ENCODE measurements at regions not wholly inside any gene's neighbourhood (a gene's known extent, or its start where the extent isn't known, plus 50 kb on each side); places are given as distances from the start of the nearest gene placed in this dataset.
"Not testable (repeated sequence)": the region's sequence is repeated elsewhere in the genome, so short reads cannot be mapped to it uniquely, and the experiment has no call there.

DNA sequence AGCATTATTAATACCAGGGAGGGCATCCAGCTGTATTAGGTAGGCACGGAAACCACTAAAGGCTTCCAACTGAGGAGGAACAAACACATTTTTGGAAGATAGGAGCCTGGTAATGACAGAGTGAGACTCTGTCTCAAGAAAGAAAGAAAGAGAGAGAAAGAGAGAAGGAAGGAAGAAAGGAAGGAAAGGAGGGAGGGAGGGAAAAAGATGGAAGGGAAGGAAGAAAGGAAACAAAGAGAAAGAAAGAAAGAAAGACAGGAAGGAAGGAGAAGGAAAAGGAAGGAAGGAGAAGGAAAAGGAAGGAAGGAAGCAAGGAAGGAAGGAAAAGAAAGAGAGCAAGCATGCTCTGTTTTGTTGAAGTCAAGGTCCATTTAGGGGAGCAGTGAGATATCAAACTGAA, 103.8 kb upstream of the RFX8 start:
- H3K4me1 ChIP-seq (ENCODE audit: insufficient read depth, low read length, poor library complexity, severe bottlenecking): no peaks in the 10 kb centered on the region
- no peak overlapping the region for H3K27ac ChIP-seq (ENCODE audit: low read depth, low read length, poor library complexity, severe bottlenecking)
- no peak overlapping the region for H3K4me3 ChIP-seq (ENCODE audit: low read depth, low read length, poor library complexity, severe bottlenecking)
- TF ChIP-seq CTCF (conservative IDR thresholded peaks at IDR 0.05; ENCODE audit: low read depth, low read length) (no peak), EZH2 (IDR thresholded peaks at IDR 0.05; ENCODE audit: borderline replicate concordance, low read depth, low read length, poor library complexity, severe bottlenecking) (no peak)
- no peak for DNase-seq (ENCODE audit: low spot score)
- H3K9me3 ChIP-seq (ENCODE audit: low read depth, low read length, poor library complexity, severe bottlenecking): no peaks in the 10 kb centered on the region
- ChIA-PET CTCF (no interaction called here), POLR2A (ENCODE audit: low non-redundant PET) (no interaction called here)
- no TSS peak for BruUV-seq (replicated peaks)
- H3K36me3 ChIP-seq (ENCODE audit: insufficient read depth, low read length, poor library complexity, severe bottlenecking): no peaks in the 10 kb centered on the region
- intact Hi-C loops (cut with micrococcal nuclease; ENCODE audit: unreplicated experiment): no loop called here
- H3K27me3 ChIP-seq (replicated peaks; ENCODE audit: insufficient read depth, low read depth, low read length, poor library complexity): peaks cover 12% of the 10 kb centered on the region

GRCh38 chr2:101578135-101578534, 103.2 kb upstream of the RFX8 start:
- intact Hi-C loops (cut with micrococcal nuclease; ENCODE audit: unreplicated experiment); CTCF ChIA-PET; BruUV-seq (replicated peaks); H3K27ac ChIP-seq (ENCODE audit: low read depth, low read length, poor library complexity, severe bottlenecking); H3K9me3 ChIP-seq (ENCODE audit: low read depth, low read length, poor library complexity, severe bottlenecking); DNase-seq (ENCODE audit: low spot score); H3K36me3 ChIP-seq (ENCODE audit: insufficient read depth, low read length, poor library complexity, severe bottlenecking); H3K4me1 ChIP-seq (ENCODE audit: insufficient read depth, low read length, poor library complexity, severe bottlenecking); POLR2A ChIA-PET (ENCODE audit: low non-redundant PET); H3K4me3 ChIP-seq (ENCODE audit: low read depth, low read length, poor library complexity, severe bottlenecking): not testable (repeated sequence)
- peaks cover 12% of the 10 kb centered on the region for H3K27me3 ChIP-seq (replicated peaks; ENCODE audit: insufficient read depth, low read depth, low read length, poor library complexity)

GRCh38 chr2:101577173-101577572, 102.3 kb upstream of the RFX8 start:
- intact Hi-C loops (cut with micrococcal nuclease; ENCODE audit: unreplicated experiment): no loop called here
- CTCF ChIA-PET: no interaction called here
- H3K4me3 ChIP-seq (ENCODE audit: low read depth, low read length, poor library complexity, severe bottlenecking): no peak overlapping the region
- no peaks in the 10 kb centered on the region for H3K4me1 ChIP-seq (ENCODE audit: insufficient read depth, low read length, poor library complexity, severe bottlenecking)
- no peak overlapping the region for H3K27ac ChIP-seq (ENCODE audit: low read depth, low read length, poor library complexity, severe bottlenecking)
- no peaks in the 10 kb centered on the region for H3K9me3 ChIP-seq (ENCODE audit: low read depth, low read length, poor library complexity, severe bottlenecking)
- H3K27me3 ChIP-seq (replicated peaks; ENCODE audit: insufficient read depth, low read depth, low read length, poor library complexity): peaks cover 12% of the 10 kb centered on the region
- no peak for TF ChIP-seq CTCF (conservative IDR thresholded peaks at IDR 0.05; ENCODE audit: low read depth, low read length)
- no peak for DNase-seq (ENCODE audit: low spot score)
- POLR2A ChIA-PET (ENCODE audit: low non-redundant PET): no interaction called here
- no TSS peak for BruUV-seq (replicated peaks)
- no peaks in the 10 kb centered on the region for H3K36me3 ChIP-seq (ENCODE audit: insufficient read depth, low read length, poor library complexity, severe bottlenecking)

DNA sequence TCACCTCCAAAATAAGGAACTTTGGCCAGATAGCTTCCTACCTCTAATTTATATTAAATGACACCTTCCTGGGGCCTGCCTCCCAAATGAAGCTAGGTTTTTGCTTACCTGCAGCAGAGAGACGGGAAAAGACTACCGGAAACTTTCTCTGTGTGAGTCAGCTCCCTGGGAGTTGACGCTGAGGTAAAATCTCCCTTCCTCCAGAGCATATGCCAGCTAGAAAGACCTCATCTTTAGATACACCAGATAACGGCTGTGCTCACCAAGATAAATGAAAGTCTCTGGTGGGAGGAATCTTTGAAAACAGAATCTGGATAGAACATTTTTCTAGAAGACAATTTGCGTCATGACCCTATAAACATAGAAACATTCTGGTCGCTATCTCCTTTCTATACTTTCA, 99.7 kb upstream of the RFX8 start:
- Histone ChIP-seq H3K27me3 (replicated peaks; ENCODE audit: insufficient read depth, low read depth, low read length, poor library complexity) (peaks cover 12% of the 10 kb centered on the region), H3K27ac (ENCODE audit: low read depth, low read length, poor library complexity, severe bottlenecking) (no peak overlapping the region), H3K9me3 (ENCODE audit: low read depth, low read length, poor library complexity, severe bottlenecking) (no peaks in the 10 kb centered on the region), H3K4me3 (ENCODE audit: low read depth, low read length, poor library complexity, severe bottlenecking) (no peak overlapping the region), H3K36me3 (ENCODE audit: insufficient read depth, low read length, poor library complexity, severe bottlenecking) (no peaks in the 10 kb centered on the region), H3K4me1 (ENCODE audit: insufficient read depth, low read length, poor library complexity, severe bottlenecking) (no peaks in the 10 kb centered on the region)
- ChIA-PET CTCF (no interaction called here), POLR2A (ENCODE audit: low non-redundant PET) (interaction anchor here (0.6 kb wide), 1 partner anchor 92 kb away, joined by 7 read pairs; no protein-coding TSS in a partner anchor)
- BruUV-seq (replicated peaks): no TSS peak
- DNase-seq (ENCODE audit: low spot score): no peak
- TF ChIP-seq EZH2 (IDR thresholded peaks at IDR 0.05; ENCODE audit: borderline replicate concordance, low read depth, low read length, poor library complexity, severe bottlenecking) (no peak), CTCF (conservative IDR thresholded peaks at IDR 0.05; ENCODE audit: low read depth, low read length) (no peak)
- intact Hi-C loops (cut with micrococcal nuclease; ENCODE audit: unreplicated experiment): no loop called here
